H1 (cell line): ENCODE measurements at regions not wholly inside any gene's neighbourhood (a gene's known extent, or its start where the extent isn't known, plus 50 kb on each side); places are given as distances from the start of the nearest gene placed in this dataset.

Experiments used
- BRCA1 ChIP-seq: IDR thresholded peaks from 2 replicates; pipeline ENCODE4 v1.6.1; 2012; ENCODE audit warnings: low read depth, low read length, improper control_type of control experiment
- CEBPB ChIP-seq: IDR thresholded peaks from 2 replicates; pipeline ENCODE4 v1.6.1; 2012; ENCODE audit warnings: low read depth, low read length
- CHD2 ChIP-seq: IDR thresholded peaks from 2 replicates; pipeline ENCODE4 v1.6.1; 2012; ENCODE audit warnings: low read length, improper control_type of control experiment
- CHD7 ChIP-seq: fragments of 300-600 bp; sonication (generic); IDR thresholded peaks from 2 replicates; pipeline ENCODE4 v1.7.1; 2012; ENCODE audit warnings: low read length, moderate library complexity, mild to moderate bottlenecking, inconsistent platforms; ENCODE audit not compliant: insufficient replicate concordance
- CTCF ChIP-seq, 3 experiments: IDR thresholded peaks; 1 replicate in 2 of 3; 2 replicates in 1 of 3; pipeline versions ENCODE4 v1.5.1 to v1.6.1; 2011; ENCODE audit warnings: low read length in 3 of 3, mild to moderate bottlenecking in 3 of 3, inconsistent platforms in 2 of 3, low read depth in 1 of 3, moderate library complexity in 1 of 3; ENCODE audit not compliant: insufficient read depth in 1 of 3; ENCODE audit errors: control extremely low read depth in 1 of 3
- SIRT6 ChIP-seq: IDR thresholded peaks from one replicate; pipeline ENCODE4 v1.7.1; 2012; ENCODE audit warnings: low read length, inconsistent platforms
- SUZ12 ChIP-seq: fragments of 200-600 bp; sonication (generic); IDR thresholded peaks from 2 replicates; pipeline ENCODE4 v1.6.1; 2012; ENCODE audit warnings: mild to moderate bottlenecking, inconsistent platforms, low read length, moderate library complexity, mixed read lengths
- ZNF274 ChIP-seq: IDR thresholded peaks from 2 replicates; pipeline ENCODE4 v1.7.0; 2012; ENCODE audit warnings: low read length, borderline replicate concordance; ENCODE audit errors: extremely low read depth

- TF ChIP-seq CHD7 (no peak), CEBPB (no peak), SUZ12 (no peak), ZNF274 (no peak), CTCF (IDR thresholded peaks at IDR 0.05; ENCODE audit: control extremely low read depth in 1 of 3, insufficient read depth in 1 of 3, low read depth in 1 of 3, low read length in 3 of 3) (no peak), CHD2 (no peak), BRCA1 (no peak), SIRT6 (no peak)
These were observed 51.6 kb upstream of the C15orf39 start (continued) for GRCh38 chr15:75149867-75150709.
